Panc1 (cell line): ENCODE measurements at regions not wholly inside any gene's neighbourhood (a gene's known extent, or its start where the extent isn't known, plus 50 kb on each side); places are given as distances from the start of the nearest gene placed in this dataset.

Experiments
- ATAC-seq: fragments of 200-7000 bp; cut with Tn5 transposase; 2 replicates; pipeline ENCODE4 v1.9.1; 2020; ENCODE audit warnings: mild to moderate bottlenecking, moderate library complexity
- BruUV-seq: library from RNA; stranded (reverse); fragments of 400-500 nt; replicated peaks from 2 replicates; lab custom pipeline; 2021; lab: Mats Ljungman, UMichigan
- CTCF ChIA-PET: fragments of 300-600 bp; sonication (Branson Sonifier 250); formaldehyde crosslinking; loops from one replicate; lab custom pipeline; 2022; ENCODE audit warnings: antibody characterized with exemption; lab: Charles Lee
- POLR2A ChIA-PET: fragments of 300-600 bp; sonication (Branson Sonifier 250); formaldehyde crosslinking; loops from one replicate; lab custom pipeline; 2022; ENCODE audit warnings: antibody characterized with exemption; lab: Charles Lee
- DNase-seq: peaks from one replicate; pipeline ENCODE4 v3.0.0-alpha.2; 2010; ENCODE audit warnings: low read depth, low spot score
- H3K27ac ChIP-seq: 2 replicates; pipeline ENCODE4 v1.5.1; 2011; ENCODE audit warnings: mild to moderate bottlenecking, low read length, inconsistent platforms
- H3K27me3 ChIP-seq: fragments of 200-500 bp; sonication (Bioruptor generic); 2 replicates; pipeline ENCODE4 v1.6.0; 2014; ENCODE audit warnings: low read length, inconsistent platforms; ENCODE audit not compliant: control insufficient read depth, insufficient read depth
- H3K36me3 ChIP-seq: fragments of 200-500 bp; sonication (Bioruptor generic); 2 replicates; pipeline ENCODE4 v1.5.1; 2014; ENCODE audit warnings: inconsistent platforms, mild to moderate bottlenecking, low read length, moderate library complexity; ENCODE audit not compliant: control insufficient read depth, insufficient read depth
- H3K4me1 ChIP-seq: 2 replicates; pipeline ENCODE4 v1.5.1; 2011; ENCODE audit warnings: inconsistent platforms, mild to moderate bottlenecking, low read length, moderate library complexity; ENCODE audit not compliant: control insufficient read depth, insufficient read depth
- H3K4me3 ChIP-seq, 2 experiments: 2 replicates each; pipeline ENCODE4 v1.5.1; 2011 to 2012; ENCODE audit warnings: low read depth in 2 of 2, low read length in 2 of 2, mild to moderate bottlenecking in 2 of 2, inconsistent platforms in 1 of 2, moderate library complexity in 1 of 2
- H3K9me3 ChIP-seq: fragments of 200-500 bp; sonication (Bioruptor generic); 2 replicates; pipeline ENCODE4 v1.5.1; 2014; ENCODE audit warnings: low read depth, mild to moderate bottlenecking, inconsistent platforms, low read length, moderate library complexity; ENCODE audit not compliant: control insufficient read depth, insufficient read depth
- CTCF ChIP-seq: fragments of 450-650 bp; IDR thresholded peaks from 2 replicates; pipeline ENCODE4 v1.5.1; 2017; ENCODE audit warnings: mild to moderate bottlenecking
- POLR2AphosphoS5 ChIP-seq: IDR thresholded peaks from 2 replicates; pipeline ENCODE4 v1.6.1; 2012; ENCODE audit warnings: mild to moderate bottlenecking, low read depth, low read length, moderate library complexity
- SIN3A ChIP-seq: IDR thresholded peaks from 2 replicates; pipeline ENCODE4 v1.6.1; 2012; ENCODE audit warnings: low read depth, mild to moderate bottlenecking, low read length, moderate library complexity, borderline replicate concordance; ENCODE audit not compliant: insufficient read depth
- TCF7L2 ChIP-seq: IDR thresholded peaks from 2 replicates; pipeline ENCODE4 v1.6.1; 2011; ENCODE audit warnings: mild to moderate bottlenecking, low read depth, low read length, inconsistent platforms
- in situ Hi-C: cut with HindIII; loops from 2 replicates; pipeline ENCODE4 v1.10.0; 2016; ENCODE audit warnings: low sequenced_read_pairs, low pct_unique_long_range_greater_than_20kb
- intact Hi-C: fragments of 100-400 bp; cut with micrococcal nuclease; formaldehyde crosslinking; loops from one replicate; pipeline ENCODE4 v1.10.0; 2022; ENCODE audit not compliant: unreplicated experiment
- TF ChIP-seq, protein P1 (sequence below), 2 experiments: IDR thresholded peaks; 2 replicates each; pipeline ENCODE4 v1.6.1; 2011 to 2012; ENCODE audit warnings: low read depth in 2 of 2, control low read depth in 1 of 2, low read length in 1 of 2, mild to moderate bottlenecking in 1 of 2, moderate library complexity in 1 of 2; ENCODE audit not compliant: insufficient read depth in 1 of 2

- Histone ChIP-seq H3K4me1 (no peaks in the 10 kb centered on the region), H3K27ac (no peak overlapping the region), H3K4me3 (no peak overlapping the region), H3K9me3 (no peaks in the 10 kb centered on the region), H3K36me3 (no peaks in the 10 kb centered on the region), H3K27me3 (no peaks in the 10 kb centered on the region)
- ChIA-PET POLR2A (no interaction called here), CTCF (no interaction called here)
- TF ChIP-seq TCF7L2 (no peak), CTCF (no peak), SIN3A (no peak), POLR2AphosphoS5 (no peak)
- TF ChIP-seq, protein P1, sequence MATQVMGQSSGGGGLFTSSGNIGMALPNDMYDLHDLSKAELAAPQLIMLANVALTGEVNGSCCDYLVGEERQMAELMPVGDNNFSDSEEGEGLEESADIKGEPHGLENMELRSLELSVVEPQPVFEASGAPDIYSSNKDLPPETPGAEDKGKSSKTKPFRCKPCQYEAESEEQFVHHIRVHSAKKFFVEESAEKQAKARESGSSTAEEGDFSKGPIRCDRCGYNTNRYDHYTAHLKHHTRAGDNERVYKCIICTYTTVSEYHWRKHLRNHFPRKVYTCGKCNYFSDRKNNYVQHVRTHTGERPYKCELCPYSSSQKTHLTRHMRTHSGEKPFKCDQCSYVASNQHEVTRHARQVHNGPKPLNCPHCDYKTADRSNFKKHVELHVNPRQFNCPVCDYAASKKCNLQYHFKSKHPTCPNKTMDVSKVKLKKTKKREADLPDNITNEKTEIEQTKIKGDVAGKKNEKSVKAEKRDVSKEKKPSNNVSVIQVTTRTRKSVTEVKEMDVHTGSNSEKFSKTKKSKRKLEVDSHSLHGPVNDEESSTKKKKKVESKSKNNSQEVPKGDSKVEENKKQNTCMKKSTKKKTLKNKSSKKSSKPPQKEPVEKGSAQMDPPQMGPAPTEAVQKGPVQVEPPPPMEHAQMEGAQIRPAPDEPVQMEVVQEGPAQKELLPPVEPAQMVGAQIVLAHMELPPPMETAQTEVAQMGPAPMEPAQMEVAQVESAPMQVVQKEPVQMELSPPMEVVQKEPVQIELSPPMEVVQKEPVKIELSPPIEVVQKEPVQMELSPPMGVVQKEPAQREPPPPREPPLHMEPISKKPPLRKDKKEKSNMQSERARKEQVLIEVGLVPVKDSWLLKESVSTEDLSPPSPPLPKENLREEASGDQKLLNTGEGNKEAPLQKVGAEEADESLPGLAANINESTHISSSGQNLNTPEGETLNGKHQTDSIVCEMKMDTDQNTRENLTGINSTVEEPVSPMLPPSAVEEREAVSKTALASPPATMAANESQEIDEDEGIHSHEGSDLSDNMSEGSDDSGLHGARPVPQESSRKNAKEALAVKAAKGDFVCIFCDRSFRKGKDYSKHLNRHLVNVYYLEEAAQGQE (IDR thresholded peaks at IDR 0.05; ENCODE audit: insufficient read depth in 1 of 2, low read depth in 2 of 2, low read length in 1 of 2), result no peak
- intact Hi-C loops (no loop called here), in situ Hi-C loops (no loop called here)
- DNase-seq (no peak), ATAC-seq (no peak)
- BruUV-seq, result no TSS peak
Observed at GRCh38 chr17:59494757-59495368, 70.5 kb upstream of the DHX40 start.

- intact Hi-C loops, result no loop called here
- H3K36me3 ChIP-seq, result no peaks in the 10 kb centered on the region
- BruUV-seq, result no TSS peak
- no peak for TF ChIP-seq POLR2AphosphoS5
- TF ChIP-seq, protein P1 (IDR thresholded peaks at IDR 0.05; ENCODE audit: insufficient read depth in 1 of 2, low read depth in 2 of 2, low read length in 1 of 2), result no peak
- TF ChIP-seq CTCF, result no peak
- TF ChIP-seq SIN3A, result no peak
- no peak for TF ChIP-seq TCF7L2
- ChIA-PET POLR2A (no interaction called here), CTCF (no interaction called here)
- no peaks in the 10 kb centered on the region for H3K4me1 ChIP-seq
- H3K27me3 ChIP-seq, result no peaks in the 10 kb centered on the region
- no peak overlapping the region for H3K4me3 ChIP-seq
- in situ Hi-C loops, result no loop called here
- DNase-seq (no peak), ATAC-seq (no peak)
- H3K9me3 ChIP-seq, result no peaks in the 10 kb centered on the region
- no peak overlapping the region for H3K27ac ChIP-seq
Observed at GRCh38 chr17:59496178-59496577, 69.2 kb upstream of the DHX40 start.
